GM18873 (cell line): ENCODE measurements at regions not wholly inside any gene's neighbourhood (a gene's known extent, or its start where the extent isn't known, plus 50 kb on each side); places are given as distances from the start of the nearest gene placed in this dataset.

Source experiments
- ATAC-seq: cut with Tn5 transposase; IDR thresholded peaks from one replicate; pipeline ENCODE4 v1.9.1; 2021; ENCODE audit warnings: mild to moderate bottlenecking, moderate library complexity, moderate number of reproducible peaks; ENCODE audit not compliant: unreplicated experiment, low FRiP score

DNA sequence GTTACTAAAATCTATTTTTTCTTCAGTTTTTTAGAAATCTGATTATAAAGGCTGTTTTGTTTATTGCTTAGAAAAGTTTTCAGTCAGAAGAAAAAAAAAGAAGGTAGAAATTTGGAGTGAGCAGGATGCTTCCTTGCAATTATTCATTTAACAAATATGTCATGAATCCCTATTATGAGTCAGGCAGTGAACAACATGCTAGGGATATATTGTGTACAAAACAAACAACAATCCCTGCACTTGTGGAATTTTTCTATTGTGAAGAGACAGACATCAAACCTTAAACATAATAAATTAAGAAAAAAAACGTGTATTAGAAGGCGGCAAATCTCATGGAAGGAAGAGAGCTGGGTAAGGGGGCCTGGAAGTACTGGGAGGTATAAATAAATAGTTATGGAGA, 664.1 kb upstream of the CAMK1G start:
- no peak for ATAC-seq

- ATAC-seq = no peak
Observed at GRCh38 chr1:208921259-208921658, 662.3 kb upstream of the CAMK1G start.

DNA sequence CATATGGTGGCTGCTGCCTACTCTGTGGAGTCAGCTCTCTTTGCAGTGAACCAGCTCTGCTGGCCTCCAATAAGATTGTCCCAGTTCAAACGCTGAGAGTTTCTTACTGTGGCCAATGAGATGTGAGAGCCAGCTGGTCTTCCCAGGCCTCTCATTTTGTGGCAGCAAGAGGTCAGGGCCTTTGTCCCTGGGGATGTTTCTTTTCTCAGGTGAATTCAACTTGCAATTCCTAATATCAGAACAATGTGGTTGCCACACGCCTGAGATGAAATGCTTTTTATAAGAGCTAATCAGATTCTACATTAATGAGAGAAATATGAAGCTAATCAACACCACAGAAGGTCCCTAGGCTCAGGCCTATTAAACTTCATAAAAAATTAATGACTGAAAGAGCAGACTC, 660.1 kb upstream of the CAMK1G start:
- ATAC-seq = no peak

GRCh38 chr1:208923946-208924720, 659.4 kb upstream of the CAMK1G start:
- ATAC-seq = no peak

DNA sequence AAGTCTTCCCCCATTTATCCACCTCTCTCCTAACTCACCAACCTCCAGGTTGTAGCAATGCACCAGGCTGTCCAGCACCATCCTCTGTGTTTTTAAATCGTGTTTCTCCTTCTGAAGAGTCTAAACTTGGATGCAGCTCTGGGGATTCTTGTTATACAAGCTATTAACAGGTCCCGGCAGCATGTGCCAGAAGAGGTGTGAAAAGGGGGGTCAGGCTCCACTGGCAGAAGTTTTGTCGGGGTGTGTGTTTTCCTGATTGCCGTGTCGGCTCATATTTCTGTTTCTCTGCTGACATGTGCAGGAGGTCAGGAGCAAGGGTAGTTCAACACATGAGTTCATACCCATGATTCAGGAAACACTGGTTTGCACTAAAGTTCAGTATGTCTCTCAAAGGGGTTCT, 658.6 kb upstream of the CAMK1G start:
- ATAC-seq = no peak

DNA sequence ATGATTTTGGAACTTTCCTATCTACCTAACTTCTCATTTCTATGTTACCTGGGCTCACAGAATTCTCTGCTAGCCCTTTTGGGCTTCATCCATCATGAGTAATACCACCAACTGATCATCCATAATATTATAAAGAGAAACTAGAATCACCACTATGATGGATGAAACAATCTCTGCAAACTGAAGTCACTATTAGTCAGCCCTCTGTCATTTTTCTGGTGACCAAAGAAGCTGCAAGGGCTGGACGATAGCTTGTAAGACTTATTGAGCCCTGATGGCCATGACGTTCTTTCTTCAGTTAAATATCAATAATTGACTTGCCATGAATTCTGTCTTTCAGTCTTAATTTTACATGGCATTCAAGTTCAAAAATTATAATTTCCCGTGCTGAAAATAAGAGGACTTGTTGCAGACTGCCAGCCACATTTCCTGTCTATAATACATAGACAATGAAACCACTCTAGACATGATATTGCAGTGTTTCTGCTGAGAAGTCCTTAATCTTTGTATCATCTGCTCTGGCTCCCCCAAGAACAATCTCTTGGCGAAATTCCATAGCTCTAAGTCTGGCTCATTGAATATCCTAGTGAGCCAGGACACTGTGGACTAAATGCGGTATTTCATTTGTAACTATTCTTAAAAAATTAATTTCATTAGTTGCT, 655.0 kb upstream of the CAMK1G start:
- no peak for ATAC-seq

- ATAC-seq = no peak
Observed at GRCh38 chr1:208929575-208929974, 653.9 kb upstream of the CAMK1G start.

- ATAC-seq = no peak
Observed at GRCh38 chr1:208931936-208932335, 651.6 kb upstream of the CAMK1G start.

- no peak for ATAC-seq
Observed at GRCh38 chr1:208933984-208934525, 649.5 kb upstream of the CAMK1G start.

DNA sequence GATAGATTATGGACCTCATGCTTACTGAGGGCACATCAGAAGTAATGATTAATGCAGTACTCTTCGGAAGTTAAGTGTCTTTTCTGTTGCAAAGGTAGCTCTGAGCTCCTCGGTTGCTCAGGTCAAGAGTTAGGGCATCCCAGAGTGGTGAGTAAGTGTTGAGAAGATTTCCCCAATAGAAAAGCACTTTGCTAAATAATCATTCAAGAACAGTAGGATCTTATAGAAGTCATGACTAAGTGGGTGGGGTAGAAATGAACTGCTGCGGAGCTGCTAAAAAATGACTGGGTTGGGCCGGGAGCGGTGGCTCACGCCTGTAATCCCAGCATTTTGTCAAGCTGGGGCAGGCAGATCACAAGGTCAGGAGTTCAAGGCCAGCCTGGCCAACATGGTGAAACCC, 648.6 kb upstream of the CAMK1G start:
- ATAC-seq = no peak

GRCh38 chr1:208935517-208936187, 647.9 kb upstream of the CAMK1G start:
- no peak for ATAC-seq

GRCh38 chr1:208939537-208940085, 643.9 kb upstream of the CAMK1G start:
- no peak for ATAC-seq

GRCh38 chr1:208942394-208943130, 641.0 kb upstream of the CAMK1G start:
- no peak for ATAC-seq

- ATAC-seq = no peak
Observed at GRCh38 chr1:208943291-208943690, 640.2 kb upstream of the CAMK1G start.

DNA sequence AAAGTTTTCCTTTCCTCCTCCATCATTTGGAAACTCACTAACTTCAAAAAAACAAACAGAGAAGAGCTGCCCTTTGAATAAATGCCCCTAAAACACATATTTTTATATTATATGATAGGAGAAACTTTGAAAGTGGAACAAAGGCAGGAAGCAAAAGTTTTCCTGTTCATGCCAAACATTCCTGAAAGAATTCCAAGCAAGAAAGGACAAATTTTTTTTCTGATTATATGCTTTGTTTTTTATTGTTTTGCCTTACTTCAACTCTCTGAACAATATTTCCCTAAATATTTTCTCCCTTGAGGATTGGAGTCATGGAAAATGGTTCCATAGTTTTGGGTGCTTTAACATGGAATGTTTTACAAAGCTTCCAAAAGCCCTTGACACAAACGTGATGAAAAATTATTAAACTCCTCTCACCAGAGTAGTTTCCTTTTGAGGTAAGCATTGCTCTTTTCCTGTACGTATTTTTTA, 638.5 kb upstream of the CAMK1G start:
- no peak for ATAC-seq

DNA sequence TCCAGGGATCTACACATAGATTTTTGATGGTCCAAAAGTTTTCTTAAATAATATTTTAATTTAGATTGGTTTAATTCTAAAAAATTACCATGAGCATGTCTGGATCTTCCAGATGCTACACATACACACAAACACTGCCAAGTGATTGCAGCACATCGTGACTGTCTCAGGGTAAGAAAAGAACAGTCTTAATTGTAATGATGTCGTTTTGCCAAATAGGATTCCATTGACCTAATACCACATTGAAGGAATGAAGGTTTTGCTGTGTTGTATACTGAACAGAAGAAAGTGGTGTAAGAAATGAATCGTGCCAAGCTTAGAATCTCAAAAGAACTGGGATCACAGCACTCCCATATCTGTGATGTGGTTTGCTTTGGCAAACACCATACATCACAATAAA, 633.3 kb upstream of the CAMK1G start:
- ATAC-seq = no peak

- no peak for ATAC-seq
Observed at GRCh38 chr1:208951026-208951525, 632.4 kb upstream of the CAMK1G start.

- no peak for ATAC-seq
Observed at GRCh38 chr1:208951908-208952307, 631.6 kb upstream of the CAMK1G start.

DNA sequence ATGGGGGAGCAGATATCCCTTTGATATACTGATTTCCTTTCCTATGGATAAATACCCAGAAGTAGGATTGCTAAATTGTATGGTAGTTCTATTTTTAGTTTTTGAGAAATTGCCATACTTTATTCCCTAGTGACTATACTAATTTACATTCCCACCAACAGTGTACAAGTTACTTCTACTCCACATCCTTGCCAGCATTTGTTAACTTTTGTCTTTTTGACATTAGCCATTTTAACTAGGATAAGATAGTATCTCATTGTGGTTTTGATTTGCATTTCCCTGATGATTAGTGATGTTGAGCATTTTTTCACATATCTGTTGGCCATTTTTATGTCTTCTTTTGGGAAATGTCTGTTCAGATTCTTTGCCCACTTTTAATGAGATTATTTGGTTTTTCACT, 620.6 kb upstream of the CAMK1G start:
- ATAC-seq = no peak

DNA sequence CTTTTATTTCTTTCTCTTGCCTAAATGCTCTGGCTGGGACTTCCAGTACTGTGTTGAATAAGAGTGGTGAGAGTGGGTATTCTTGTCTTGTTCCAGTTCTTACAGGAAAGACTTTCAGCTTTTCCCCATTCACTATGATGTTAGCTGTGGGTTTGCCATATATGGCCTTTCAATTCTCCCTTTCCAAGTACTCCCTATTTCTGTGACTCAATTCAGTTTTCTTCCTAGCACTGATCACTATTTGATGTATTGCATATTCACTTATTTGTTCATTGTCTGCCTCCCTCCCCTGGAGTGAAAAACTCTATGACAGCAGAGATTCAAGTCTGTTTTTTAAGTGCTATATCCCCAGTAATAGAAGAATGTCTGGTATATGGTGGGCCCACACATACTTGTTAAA, 618.2 kb upstream of the CAMK1G start:
- ATAC-seq = no peak
